Heart left ventricle (tissue), 16 donors: ENCODE measurements at regions not wholly inside any gene's neighbourhood (a gene's known extent, or its start where the extent isn't known, plus 50 kb on each side); places are given as distances from the start of the nearest gene placed in this dataset.

Source experiments
- ATAC-seq, 4 donors: fragments of 200-7000 bp; cut with Tn5 transposase; one replicate each; pipeline ENCODE4 v1.9.1; 2020 to 2022; ENCODE audit warnings: moderate library complexity in 4 of 4, mild to moderate bottlenecking in 3 of 4, moderate number of reproducible peaks in 1 of 4
- DNase-seq, 5 donors: peaks; one replicate each; pipeline ENCODE4 v3.0.0-alpha.2; 2020
- H3K27ac ChIP-seq, 12 donors: fragments of 200-600 bp; sonication (generic) in 4 of 12; one replicate each; pipeline versions ENCODE4 v1.5.0 to v1.8.0; 2016 to 2022; ENCODE audit warnings: mild to moderate bottlenecking in 2 of 12
- H3K27me3 ChIP-seq, 9 donors: fragments of 200-600 bp; sonication (generic) in 2 of 9; one replicate each; pipeline versions ENCODE4 v1.5.1 to v1.8.0; 2016 to 2022; ENCODE audit warnings: mild to moderate bottlenecking in 3 of 9
- H3K36me3 ChIP-seq, 9 donors: fragments of 200-600 bp; sonication (generic) in 2 of 9; one replicate each; pipeline versions ENCODE4 v1.5.0 to v1.8.0; 2018 to 2022; ENCODE audit warnings: mild to moderate bottlenecking in 2 of 9
- H3K4me1 ChIP-seq, 12 donors: fragments of 200-600 bp; sonication (generic) in 4 of 12; one replicate each; pipeline versions ENCODE4 v1.5.0 to v1.8.0; 2016 to 2022; ENCODE audit warnings: mild to moderate bottlenecking in 3 of 12
- H3K4me3 ChIP-seq, 12 donors: fragments of 200-600 bp; sonication (generic) in 4 of 12; one replicate each; pipeline versions ENCODE4 v1.5.0 to v1.8.0; 2017 to 2022; ENCODE audit warnings: mild to moderate bottlenecking in 9 of 12, moderate library complexity in 4 of 12
- H3K9me3 ChIP-seq, 12 donors: fragments of 200-600 bp; sonication (generic) in 4 of 12; one replicate each; pipeline versions ENCODE4 v1.5.0 to v1.8.0; 2016 to 2022; ENCODE audit warnings: mild to moderate bottlenecking in 1 of 12
- POLR2A ChIP-seq, 2 donors: fragments of 450-650 bp; IDR thresholded peaks; one replicate each; pipeline ENCODE4 v1.6.1; 2017; ENCODE audit warnings: antibody characterized with exemption in 2 of 2, mild to moderate bottlenecking in 2 of 2, moderate library complexity in 2 of 2
- WGBS, 4 donors: extraction: QIAGEN DNeasy Blood & Tissue Kit in 2 of 4; methylation state at CpG; one replicate each; pipeline versions ENCODE4 v1.1.5 to v1.1.7; 2013 to 2018; 5-methylcytosine and 5-hydroxymethylcytosine counted together
- intact Hi-C, 10 donors: fragments of 100-400 bp; cut with DNase I; formaldehyde crosslinking; loops; one replicate each; pipeline versions ENCODE4 v1.11.1 to v1.14.2; 2022
- TF ChIP-seq, protein P1 (sequence below), 12 donors: fragments of 200-600 bp; sonication (generic) in 4 of 12; IDR thresholded peaks; one replicate each; pipeline versions ENCODE4 v1.5.0 to v1.8.0; 2018 to 2022; ENCODE audit warnings: antibody characterized with exemption in 12 of 12, mild to moderate bottlenecking in 5 of 12
- donor health status: ischemic (EF 13 %, LVEDD 7.1; RV severe dilation, severe dysfunction).
- donor health status: healthy with polysubstance abuse.
- donor health status: DM: no; HTN: yes; CAD: no.
- donor health status: DM: no; HTN: no; CAD: no.
- donor health status: ischemic (EF 25% LVEDD 6.9; RV normal size, moderate dysfunction).
- donor health status: ischemic (EF 25% LVEDD 5.7; RV mildly dilated, moderate dysfunction).
- donor health status: healthy.
- donor health status: DM: yes; HTN: yes; CAD: no.
- donor health status: ischemic (EF 35%, LVEDD 5.7; RV mildly dilated, moderate dysfunction).
- donor health status: nonischemic (EF 11% LVEDD 7.7; RV severe dilation, severe dysfunction).
- donor health status: DM: yes; HTN: yes; CAD: no.
- donor health status: PGD.
- donor health status: ischemic (EF 29% LVEDD 5.4; RV normal size, mild dysfunction).
- donor health status: nonischemic (EF 23%, LVEDD 6.1; RV moderate dilation, normal function).

DNA sequence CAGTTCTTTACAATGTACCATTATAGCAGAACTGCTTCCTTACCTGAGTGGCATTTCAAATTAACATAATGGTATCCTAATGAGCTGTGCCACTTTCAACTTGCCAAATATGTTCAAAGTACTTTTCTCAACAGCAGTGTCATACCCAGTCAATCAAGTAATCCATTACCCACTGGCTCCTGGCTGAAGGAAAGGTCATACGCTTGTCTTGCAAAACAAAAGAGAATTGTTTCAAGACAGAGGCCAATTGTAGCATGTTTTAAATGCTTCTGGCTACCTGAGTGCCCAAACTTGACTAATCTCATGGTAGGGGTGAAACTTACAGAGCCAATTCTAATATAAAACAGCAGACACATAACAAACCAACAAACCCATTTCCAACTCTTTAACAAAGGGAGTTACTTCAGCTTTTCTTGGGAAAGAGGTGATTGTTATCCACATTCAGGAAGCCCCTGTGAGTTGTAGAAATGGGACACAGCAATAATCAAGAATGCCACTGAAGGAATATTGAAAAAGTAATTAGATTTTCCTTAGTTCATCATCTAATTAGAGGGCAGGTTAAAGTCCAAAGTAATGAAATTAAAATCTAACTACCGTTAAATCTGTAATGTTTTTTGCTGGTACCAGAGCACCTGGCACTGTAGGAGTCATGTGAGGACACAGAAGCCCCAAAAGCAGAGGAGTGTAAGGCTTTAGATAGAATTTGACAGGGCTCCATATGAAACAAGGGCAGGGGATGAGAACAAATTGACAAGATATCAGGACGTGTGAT, 241.9 kb downstream of the RWDD3 start:
- DNase-seq (no peak), ATAC-seq (no peak)
- Histone ChIP-seq H3K4me1 (no peaks in the 10 kb centered on the region), H3K4me3 (no peak overlapping the region), H3K36me3 (no peaks in the 10 kb centered on the region), H3K27me3 (no peaks in the 10 kb centered on the region), H3K27ac (no peak overlapping the region), H3K9me3 (peaks cover 0 to 3% (median 0%) of the 10 kb centered on the region in 12 donors)
- TF ChIP-seq, protein P1, sequence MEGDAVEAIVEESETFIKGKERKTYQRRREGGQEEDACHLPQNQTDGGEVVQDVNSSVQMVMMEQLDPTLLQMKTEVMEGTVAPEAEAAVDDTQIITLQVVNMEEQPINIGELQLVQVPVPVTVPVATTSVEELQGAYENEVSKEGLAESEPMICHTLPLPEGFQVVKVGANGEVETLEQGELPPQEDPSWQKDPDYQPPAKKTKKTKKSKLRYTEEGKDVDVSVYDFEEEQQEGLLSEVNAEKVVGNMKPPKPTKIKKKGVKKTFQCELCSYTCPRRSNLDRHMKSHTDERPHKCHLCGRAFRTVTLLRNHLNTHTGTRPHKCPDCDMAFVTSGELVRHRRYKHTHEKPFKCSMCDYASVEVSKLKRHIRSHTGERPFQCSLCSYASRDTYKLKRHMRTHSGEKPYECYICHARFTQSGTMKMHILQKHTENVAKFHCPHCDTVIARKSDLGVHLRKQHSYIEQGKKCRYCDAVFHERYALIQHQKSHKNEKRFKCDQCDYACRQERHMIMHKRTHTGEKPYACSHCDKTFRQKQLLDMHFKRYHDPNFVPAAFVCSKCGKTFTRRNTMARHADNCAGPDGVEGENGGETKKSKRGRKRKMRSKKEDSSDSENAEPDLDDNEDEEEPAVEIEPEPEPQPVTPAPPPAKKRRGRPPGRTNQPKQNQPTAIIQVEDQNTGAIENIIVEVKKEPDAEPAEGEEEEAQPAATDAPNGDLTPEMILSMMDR (IDR thresholded peaks at IDR 0.05), result no peak
- TF ChIP-seq POLR2A (IDR thresholded peaks at IDR 0.05), result no peak
- WGBS, 4 donors, result 80 to 83% (median 81%) methylated on average over 3 of the region's 3 CpGs
- intact Hi-C loops, result no loop called here

DNA sequence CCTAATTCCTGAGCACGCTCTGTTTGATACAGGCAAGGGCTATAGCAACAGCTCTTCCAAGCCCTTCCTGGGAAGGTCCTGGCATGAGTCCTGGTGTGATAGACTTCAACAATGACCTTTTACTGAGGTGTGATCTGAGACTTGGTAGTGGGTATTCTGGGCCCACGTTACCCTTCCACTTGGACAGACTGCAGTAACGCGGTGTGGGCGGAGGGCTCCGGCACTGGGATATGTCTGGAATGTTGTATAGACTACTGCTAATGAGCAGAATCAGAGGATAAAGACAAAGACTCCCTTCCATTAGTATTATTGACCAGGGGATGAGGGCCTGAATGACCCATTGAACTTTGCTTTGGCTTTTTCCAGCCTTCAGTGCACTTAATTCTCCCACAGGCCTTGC, 262.3 kb downstream of the RWDD3 start:
- H3K27ac ChIP-seq, result no peak overlapping the region
- no peak for DNase-seq
- no peak overlapping the region for H3K4me3 ChIP-seq
- ATAC-seq, result no peak
- no peaks in the 10 kb centered on the region for H3K27me3 ChIP-seq
- intact Hi-C loops, result no loop called here
- peaks cover 0 to 4% (median 0%) of the 10 kb centered on the region in 12 donors for H3K9me3 ChIP-seq
- 74 to 84% (median 82%) methylated on average over 6 of the region's 6 CpGs for WGBS, 4 donors
- no peaks in the 10 kb centered on the region for H3K36me3 ChIP-seq
- no peak for TF ChIP-seq POLR2A (IDR thresholded peaks at IDR 0.05)
- TF ChIP-seq, protein P1 (IDR thresholded peaks at IDR 0.05), result no peak
- H3K4me1 ChIP-seq, result no peaks in the 10 kb centered on the region

DNA sequence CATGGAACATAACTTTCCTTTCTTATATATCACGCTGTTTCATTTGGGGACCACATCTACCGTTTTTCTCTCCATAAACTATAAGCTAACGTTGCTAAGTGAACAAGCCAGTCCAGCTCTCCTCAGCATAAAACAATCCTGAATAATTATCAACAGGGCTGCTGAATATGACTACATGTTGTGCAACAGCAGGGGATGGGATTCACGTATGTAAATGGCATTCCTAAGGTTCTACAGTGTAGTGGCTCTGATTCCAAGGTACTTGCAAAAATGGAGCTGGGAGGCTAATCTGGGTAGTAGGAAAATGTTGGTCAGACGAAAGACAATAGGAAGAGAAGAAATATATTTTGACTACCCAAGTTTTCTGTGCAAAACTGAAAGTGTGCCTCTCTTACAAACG, 262.8 kb downstream of the RWDD3 start:
- intact Hi-C loops, result no loop called here
- ATAC-seq, result no peak
- 79 to 87% (median 82%) methylated on average over 6 of the region's 6 CpGs for WGBS, 4 donors
- H3K36me3 ChIP-seq, result no peaks in the 10 kb centered on the region
- H3K4me3 ChIP-seq, result no peak overlapping the region
- peaks cover 0 to under 1% (median 0%) of the 10 kb centered on the region in 12 donors for H3K9me3 ChIP-seq
- DNase-seq, result no peak
- TF ChIP-seq, protein P1 (IDR thresholded peaks at IDR 0.05), result no peak
- no peak for TF ChIP-seq POLR2A (IDR thresholded peaks at IDR 0.05)
- H3K27ac ChIP-seq, result no peak overlapping the region
- H3K27me3 ChIP-seq, result no peaks in the 10 kb centered on the region
- no peaks in the 10 kb centered on the region for H3K4me1 ChIP-seq

DNA sequence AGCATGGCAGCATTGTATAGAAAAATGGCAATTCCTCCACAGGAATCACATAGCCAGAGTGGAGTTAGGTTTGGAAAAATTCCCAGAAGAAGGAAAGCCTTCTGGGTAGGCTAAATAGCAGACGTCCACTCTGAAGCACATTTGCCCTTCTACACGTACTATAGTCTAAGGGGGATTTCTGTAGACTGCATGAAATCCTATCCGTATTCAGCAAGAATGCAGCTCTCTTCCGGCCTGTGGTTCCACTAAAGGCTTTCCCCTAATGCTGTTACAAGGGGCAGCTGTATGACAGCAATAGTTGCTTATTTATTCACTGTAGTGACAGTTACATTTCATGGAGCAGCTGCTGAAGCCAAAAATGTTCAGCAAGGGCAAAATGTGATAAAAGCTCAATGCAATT, 263.6 kb downstream of the RWDD3 start:
- 70 to 85% (median 79%) methylated on average over 4 of the region's 4 CpGs for WGBS, 4 donors
- Histone ChIP-seq H3K36me3 (no peaks in the 10 kb centered on the region), H3K4me1 (no peaks in the 10 kb centered on the region)

More for the DNA sequence above, 263.6 kb downstream of the RWDD3 start:
- H3K27ac ChIP-seq, result no peak overlapping the region
- TF ChIP-seq, protein P1 (IDR thresholded peaks at IDR 0.05), result no peak
- no peak for TF ChIP-seq POLR2A (IDR thresholded peaks at IDR 0.05)
- no peaks in the 10 kb centered on the region for H3K9me3 ChIP-seq
- no peak overlapping the region for H3K4me3 ChIP-seq
- DNase-seq, result no peak
- no peaks in the 10 kb centered on the region for H3K27me3 ChIP-seq
- ATAC-seq, result no peak
- intact Hi-C loops, result no loop called here
